ENCODE measurements at regions not wholly inside any gene's neighbourhood (a gene's known extent, or its start where the extent isn't known, plus 50 kb on each side); places are given as distances from the start of the nearest gene placed in this dataset.

DNA sequence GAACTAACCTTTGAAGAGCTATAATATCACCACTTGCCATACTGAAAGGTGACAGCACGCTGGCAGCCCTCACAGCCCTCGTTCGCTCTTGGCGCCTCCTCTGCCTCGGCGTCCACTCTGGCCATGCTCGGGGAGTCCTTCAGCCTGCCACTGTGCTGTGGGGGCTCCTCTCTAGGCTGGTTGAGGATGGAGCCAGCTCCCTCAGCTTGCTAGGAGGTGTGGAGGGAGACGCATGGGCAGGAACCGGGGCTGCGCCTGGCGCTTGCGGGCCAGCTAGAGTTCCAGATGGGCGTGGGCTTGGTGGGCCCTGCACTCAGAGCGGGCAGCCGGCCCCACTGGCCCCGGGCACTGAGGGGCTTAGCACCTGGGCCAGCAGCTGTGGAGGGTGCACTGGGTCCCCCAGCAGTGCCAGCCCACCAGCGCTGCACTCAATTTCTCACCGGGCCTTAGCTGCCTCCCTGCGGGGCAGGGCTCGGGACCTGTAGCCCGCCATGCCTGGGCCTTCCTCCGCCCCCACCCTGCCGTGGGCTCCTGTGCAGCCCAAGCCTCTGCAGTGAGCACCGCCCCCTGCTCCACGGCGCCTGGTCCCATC lies 329.7 kb downstream of the LMBRD1 start:
- Histone ChIP-seq H3K4me2 (no peak overlapping the region), H3K4me1 (ENCODE audit: control insufficient read depth in 1 of 2, insufficient read depth in 2 of 2, low read depth in 1 of 2, low read length in 1 of 2) (no peaks in the 10 kb centered on the region), H2AFZ (ENCODE audit: low read depth) (no peak overlapping the region), H3K27ac (ENCODE audit: low read depth in 2 of 2, low read length in 1 of 2) (no peak overlapping the region), H4K20me1 (ENCODE audit: insufficient read depth) (no peaks in the 10 kb centered on the region), H3K9ac (no peak overlapping the region), H3F3A (replicated peaks; ENCODE audit: insufficient read depth) (no peaks in the 10 kb centered on the region), H3K9me2 (no peaks in the 10 kb centered on the region), H3K27me3 (ENCODE audit: insufficient read depth) (no peaks in the 10 kb centered on the region), H3K36me3 (replicated peaks in 1 of 2; ENCODE audit: control insufficient read depth in 1 of 2, insufficient read depth in 2 of 2, low read length in 1 of 2) (no peaks in the 10 kb centered on the region), H3K79me2 (ENCODE audit: insufficient read depth) (no peaks in the 10 kb centered on the region), H3K4me3 (ENCODE audit: low read depth in 2 of 2, low read length in 1 of 2) (no peak overlapping the region), H3K9me3 (no peaks in the 10 kb centered on the region)
- no peak for TF ChIP-seq RAD21 (IDR thresholded peaks at IDR 0.05; ENCODE audit: low read length)
- TF ChIP-seq JUND (IDR thresholded peaks at IDR 0.05) = no peak
- TF ChIP-seq SMC3 (IDR thresholded peaks at IDR 0.05; ENCODE audit: low read depth, low read length) = no peak
- TF ChIP-seq REST (IDR thresholded peaks at IDR 0.05; ENCODE audit: low read depth, low read length) = no peak
- TF ChIP-seq GABPA (IDR thresholded peaks at IDR 0.05; ENCODE audit: low read depth) = no peak
- no peak for TF ChIP-seq FOSL2 (IDR thresholded peaks at IDR 0.05; ENCODE audit: borderline replicate concordance, low read depth)
- 54% methylated on average over 10 of the region's 26 CpGs for WGBS (ENCODE audit: low lambda C conversion rate)
- POLR2A ChIA-PET = no interaction called here
- no peak for DNase-seq
- CTCF ChIA-PET = no interaction called here

DNA sequence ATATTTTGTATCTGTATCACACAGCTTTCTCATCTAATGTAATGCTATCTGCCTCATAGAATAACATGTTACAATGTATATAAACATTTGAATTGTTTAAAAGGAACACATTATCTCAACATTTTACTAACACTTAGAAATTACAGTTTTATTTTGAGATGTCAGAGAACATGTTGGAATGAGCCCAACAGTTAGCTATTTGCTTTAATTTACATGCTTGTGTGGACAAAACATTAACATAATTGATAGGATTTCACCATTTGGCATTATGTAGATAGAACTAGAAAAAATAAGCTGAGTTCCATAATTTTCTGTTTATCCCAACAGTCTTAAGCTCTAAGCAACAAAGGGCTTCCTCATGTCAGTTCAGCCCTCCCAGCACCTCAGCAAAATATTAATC lies 330.9 kb downstream of the LMBRD1 start:
- Histone ChIP-seq H2AFZ (ENCODE audit: low read depth) (no peak overlapping the region), H3K9me3 (no peaks in the 10 kb centered on the region), H3K27me3 (ENCODE audit: insufficient read depth) (no peaks in the 10 kb centered on the region), H3F3A (replicated peaks; ENCODE audit: insufficient read depth) (no peaks in the 10 kb centered on the region), H3K4me3 (ENCODE audit: low read depth in 2 of 2, low read length in 1 of 2) (no peak overlapping the region), H3K9ac (no peak overlapping the region), H3K27ac (ENCODE audit: low read depth in 2 of 2, low read length in 1 of 2) (no peak overlapping the region), H3K9me2 (no peaks in the 10 kb centered on the region), H4K20me1 (ENCODE audit: insufficient read depth) (no peaks in the 10 kb centered on the region), H3K4me1 (ENCODE audit: control insufficient read depth in 1 of 2, insufficient read depth in 2 of 2, low read depth in 1 of 2, low read length in 1 of 2) (no peaks in the 10 kb centered on the region), H3K36me3 (replicated peaks in 1 of 2; ENCODE audit: control insufficient read depth in 1 of 2, insufficient read depth in 2 of 2, low read length in 1 of 2) (no peaks in the 10 kb centered on the region), H3K4me2 (no peak overlapping the region), H3K79me2 (ENCODE audit: insufficient read depth) (no peaks in the 10 kb centered on the region)
- ChIA-PET CTCF (no interaction called here), POLR2A (no interaction called here)
- no peak for DNase-seq
- TF ChIP-seq ZBTB33 (IDR thresholded peaks at IDR 0.05; ENCODE audit: borderline replicate concordance, low read depth) (no peak), NFIC (IDR thresholded peaks at IDR 0.05; ENCODE audit: borderline replicate concordance) (no peak), RFX5 (IDR thresholded peaks at IDR 0.05; ENCODE audit: low read length) (no peak), USF2 (IDR thresholded peaks at IDR 0.05; ENCODE audit: borderline replicate concordance, low read depth, low read length) (no peak), MAX (IDR thresholded peaks at IDR 0.05; ENCODE audit: low read depth) (no peak), SIN3A (IDR thresholded peaks at IDR 0.05; ENCODE audit: borderline replicate concordance, low read depth, low read length) (no peak), SMC3 (IDR thresholded peaks at IDR 0.05; ENCODE audit: low read depth, low read length) (no peak), GATA2 (CRISPR knock-in tag; IDR thresholded peaks at IDR 0.05) (no peak), GABPA (IDR thresholded peaks at IDR 0.05; ENCODE audit: low read depth) (no peak)
- TF ChIP-seq, protein P1, sequence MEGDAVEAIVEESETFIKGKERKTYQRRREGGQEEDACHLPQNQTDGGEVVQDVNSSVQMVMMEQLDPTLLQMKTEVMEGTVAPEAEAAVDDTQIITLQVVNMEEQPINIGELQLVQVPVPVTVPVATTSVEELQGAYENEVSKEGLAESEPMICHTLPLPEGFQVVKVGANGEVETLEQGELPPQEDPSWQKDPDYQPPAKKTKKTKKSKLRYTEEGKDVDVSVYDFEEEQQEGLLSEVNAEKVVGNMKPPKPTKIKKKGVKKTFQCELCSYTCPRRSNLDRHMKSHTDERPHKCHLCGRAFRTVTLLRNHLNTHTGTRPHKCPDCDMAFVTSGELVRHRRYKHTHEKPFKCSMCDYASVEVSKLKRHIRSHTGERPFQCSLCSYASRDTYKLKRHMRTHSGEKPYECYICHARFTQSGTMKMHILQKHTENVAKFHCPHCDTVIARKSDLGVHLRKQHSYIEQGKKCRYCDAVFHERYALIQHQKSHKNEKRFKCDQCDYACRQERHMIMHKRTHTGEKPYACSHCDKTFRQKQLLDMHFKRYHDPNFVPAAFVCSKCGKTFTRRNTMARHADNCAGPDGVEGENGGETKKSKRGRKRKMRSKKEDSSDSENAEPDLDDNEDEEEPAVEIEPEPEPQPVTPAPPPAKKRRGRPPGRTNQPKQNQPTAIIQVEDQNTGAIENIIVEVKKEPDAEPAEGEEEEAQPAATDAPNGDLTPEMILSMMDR (IDR thresholded peaks at IDR 0.05) = no peak
- TF ChIP-seq, protein P2, sequence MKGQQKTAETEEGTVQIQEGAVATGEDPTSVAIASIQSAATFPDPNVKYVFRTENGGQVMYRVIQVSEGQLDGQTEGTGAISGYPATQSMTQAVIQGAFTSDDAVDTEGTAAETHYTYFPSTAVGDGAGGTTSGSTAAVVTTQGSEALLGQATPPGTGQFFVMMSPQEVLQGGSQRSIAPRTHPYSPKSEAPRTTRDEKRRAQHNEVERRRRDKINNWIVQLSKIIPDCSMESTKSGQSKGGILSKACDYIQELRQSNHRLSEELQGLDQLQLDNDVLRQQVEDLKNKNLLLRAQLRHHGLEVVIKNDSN (IDR thresholded peaks at IDR 0.05; ENCODE audit: borderline replicate concordance, low read depth) = no peak
